Lower lobe of right lung (tissue), 2 donors: ENCODE measurements at regions not wholly inside any gene's neighbourhood (a gene's known extent, or its start where the extent isn't known, plus 50 kb on each side); places are given as distances from the start of the nearest gene placed in this dataset.
A peak's percentile ranks its signal among the peaks of the same experiment; 100 is the strongest.

Source experiments
- ATAC-seq, 2 donors: fragments of 200-7000 bp; cut with Tn5 transposase; one replicate each; pipeline ENCODE4 v1.9.1; 2020 to 2022; ENCODE audit warnings: mild to moderate bottlenecking in 2 of 2, moderate library complexity in 2 of 2
- DNase-seq: peaks from one replicate; pipeline ENCODE4 v3.0.0-alpha.2; 2020
- H3K27ac ChIP-seq: fragments of 200-600 bp; one replicate; pipeline ENCODE4 v1.8.0; 2022
- H3K27me3 ChIP-seq: fragments of 200-600 bp; one replicate; pipeline ENCODE4 v1.8.0; 2022; ENCODE audit warnings: low read depth
- H3K36me3 ChIP-seq: fragments of 200-600 bp; one replicate; pipeline ENCODE4 v1.8.0; 2022; ENCODE audit warnings: mild to moderate bottlenecking
- H3K4me1 ChIP-seq: fragments of 200-600 bp; one replicate; pipeline ENCODE4 v1.8.0; 2022
- H3K4me3 ChIP-seq: fragments of 200-600 bp; one replicate; pipeline ENCODE4 v1.8.0; 2022; ENCODE audit warnings: mild to moderate bottlenecking
- H3K9me3 ChIP-seq: fragments of 200-600 bp; one replicate; pipeline ENCODE4 v1.8.0; 2022
- intact Hi-C: fragments of 100-400 bp; cut with DNase I; formaldehyde crosslinking; loops from one replicate; pipeline ENCODE4 v1.11.0; 2022
- TF ChIP-seq, protein P1 (sequence below): fragments of 200-600 bp; IDR thresholded peaks from one replicate; pipeline ENCODE4 v1.8.0; 2022; ENCODE audit warnings: antibody characterized with exemption, mild to moderate bottlenecking
- donor health status: DM: no; HTN: yes; CAD: no; lungs with severe emphysema.

DNA sequence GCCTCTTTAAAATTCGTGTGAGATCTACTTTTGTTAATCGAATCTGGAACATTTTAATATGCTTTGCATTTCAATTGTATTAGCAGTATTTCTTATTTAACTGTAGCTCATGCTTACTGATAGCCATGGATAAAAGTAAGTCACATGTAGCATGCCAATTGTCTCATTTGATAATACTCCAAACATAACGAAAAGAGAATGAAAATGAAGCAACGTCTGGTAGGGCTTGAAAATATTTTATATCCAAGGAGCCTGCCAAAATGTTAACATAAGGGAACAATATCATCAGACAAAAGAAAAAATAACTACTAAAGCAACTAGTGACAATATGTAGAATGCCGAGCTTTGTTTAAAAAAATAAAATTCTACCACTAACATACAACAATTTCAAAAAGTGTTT, 94.1 kb upstream of the MID1 start:
- DNase-seq = no peak
- intact Hi-C loops = no loop called here
- Histone ChIP-seq H3K27me3 (no peaks in the 10 kb centered on the region), H3K36me3 (no peaks in the 10 kb centered on the region), H3K4me1 (no peaks in the 10 kb centered on the region), H3K27ac (no peak overlapping the region), H3K4me3 (no peak overlapping the region), H3K9me3 (no peaks in the 10 kb centered on the region)
- TF ChIP-seq, protein P1, sequence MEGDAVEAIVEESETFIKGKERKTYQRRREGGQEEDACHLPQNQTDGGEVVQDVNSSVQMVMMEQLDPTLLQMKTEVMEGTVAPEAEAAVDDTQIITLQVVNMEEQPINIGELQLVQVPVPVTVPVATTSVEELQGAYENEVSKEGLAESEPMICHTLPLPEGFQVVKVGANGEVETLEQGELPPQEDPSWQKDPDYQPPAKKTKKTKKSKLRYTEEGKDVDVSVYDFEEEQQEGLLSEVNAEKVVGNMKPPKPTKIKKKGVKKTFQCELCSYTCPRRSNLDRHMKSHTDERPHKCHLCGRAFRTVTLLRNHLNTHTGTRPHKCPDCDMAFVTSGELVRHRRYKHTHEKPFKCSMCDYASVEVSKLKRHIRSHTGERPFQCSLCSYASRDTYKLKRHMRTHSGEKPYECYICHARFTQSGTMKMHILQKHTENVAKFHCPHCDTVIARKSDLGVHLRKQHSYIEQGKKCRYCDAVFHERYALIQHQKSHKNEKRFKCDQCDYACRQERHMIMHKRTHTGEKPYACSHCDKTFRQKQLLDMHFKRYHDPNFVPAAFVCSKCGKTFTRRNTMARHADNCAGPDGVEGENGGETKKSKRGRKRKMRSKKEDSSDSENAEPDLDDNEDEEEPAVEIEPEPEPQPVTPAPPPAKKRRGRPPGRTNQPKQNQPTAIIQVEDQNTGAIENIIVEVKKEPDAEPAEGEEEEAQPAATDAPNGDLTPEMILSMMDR = no peak
- no peak for ATAC-seq

- no peaks in the 10 kb centered on the region for H3K36me3 ChIP-seq
- intact Hi-C loops = no loop called here
- peak; percentile 67 to 76 for ATAC-seq
Observed at GRCh38 chrX:10722851-10723250, 102.5 kb upstream of the MID1 start.

GRCh38 chrX:10725071-10725470, 104.7 kb upstream of the MID1 start:
- TF ChIP-seq, protein P1 = no peak
- H3K4me1 ChIP-seq = no peaks in the 10 kb centered on the region
- ATAC-seq (no peak), DNase-seq (no peak)
- no peak overlapping the region for H3K4me3 ChIP-seq
- intact Hi-C loops = no loop called here
- H3K27me3 ChIP-seq = no peaks in the 10 kb centered on the region
- H3K9me3 ChIP-seq = no peaks in the 10 kb centered on the region
- H3K27ac ChIP-seq = no peak overlapping the region
- H3K36me3 ChIP-seq = no peaks in the 10 kb centered on the region

More at GRCh38 chrX:10722851-10723250, 102.5 kb upstream of the MID1 start:
- H3K9me3 ChIP-seq = no peaks in the 10 kb centered on the region
- DNase-seq = no peak
- no peaks in the 10 kb centered on the region for H3K27me3 ChIP-seq
- no peaks in the 10 kb centered on the region for H3K4me1 ChIP-seq
- H3K4me3 ChIP-seq = no peak overlapping the region
- TF ChIP-seq, protein P1 = peak; percentile 68
- H3K27ac ChIP-seq = no peak overlapping the region

DNA sequence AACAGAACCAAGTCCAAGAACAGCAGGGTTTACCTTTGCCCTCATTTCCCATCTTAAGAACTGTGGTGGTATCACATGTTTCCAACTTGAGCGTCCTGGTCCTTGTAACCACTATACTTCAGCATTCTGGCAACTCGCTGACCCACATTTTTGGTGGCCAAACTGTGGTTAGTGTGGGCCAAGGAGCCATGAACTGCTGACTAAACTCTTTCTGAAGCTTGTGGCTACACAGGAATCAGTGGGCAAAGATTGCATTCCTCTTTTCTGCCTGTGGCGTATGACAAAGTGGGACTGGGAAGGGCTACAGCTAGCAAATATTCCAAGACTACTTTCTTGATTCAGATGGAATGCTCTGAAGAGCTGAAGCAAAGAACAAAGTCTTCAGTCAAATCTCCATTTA, 106.3 kb upstream of the MID1 start:
- no peak for ATAC-seq
- Histone ChIP-seq H3K4me1 (no peaks in the 10 kb centered on the region), H3K4me3 (no peak overlapping the region), H3K27me3 (no peaks in the 10 kb centered on the region), H3K36me3 (no peaks in the 10 kb centered on the region), H3K27ac (no peak overlapping the region), H3K9me3 (no peaks in the 10 kb centered on the region)
- DNase-seq = no peak
- intact Hi-C loops = no loop called here
- TF ChIP-seq, protein P1 = no peak

DNA sequence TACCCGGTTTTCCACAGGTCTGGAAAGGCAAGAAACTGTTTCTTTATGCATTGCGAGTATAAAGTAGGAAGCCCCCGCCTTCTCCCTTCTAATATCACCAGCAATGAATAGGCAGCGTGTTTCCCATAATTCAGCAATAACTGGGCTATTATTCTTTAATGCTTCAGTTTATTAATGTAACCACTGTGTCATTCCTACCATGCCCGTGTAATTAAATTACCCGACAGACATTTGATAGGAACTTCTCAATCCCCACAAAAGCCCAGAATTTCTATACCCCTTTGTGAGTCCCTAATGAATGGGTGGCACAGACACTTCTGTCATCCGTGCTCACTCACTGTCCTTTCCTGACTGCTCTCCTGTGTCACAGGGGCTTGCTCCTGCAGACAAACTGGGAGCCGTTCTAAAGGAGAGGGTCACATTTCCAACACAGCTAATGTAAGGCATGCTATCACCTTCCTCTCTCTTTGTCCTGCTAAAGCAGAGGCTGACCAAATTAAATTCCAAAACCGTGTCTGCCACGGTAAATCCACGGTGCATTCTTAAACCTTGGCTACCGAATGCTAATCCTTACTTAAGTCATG, 108.5 kb upstream of the MID1 start:
- TF ChIP-seq, protein P1 = no peak
- no peak overlapping the region for H3K4me3 ChIP-seq
- H3K36me3 ChIP-seq = no peaks in the 10 kb centered on the region
- DNase-seq = no peak
- no peak overlapping the region for H3K27ac ChIP-seq
- H3K9me3 ChIP-seq = no peaks in the 10 kb centered on the region
- no peaks in the 10 kb centered on the region for H3K27me3 ChIP-seq
- intact Hi-C loops = no loop called here
- no peaks in the 10 kb centered on the region for H3K4me1 ChIP-seq
- no peak for ATAC-seq
